ENCODE measurements at regions not wholly inside any gene's neighbourhood (a gene's known extent, or its start where the extent isn't known, plus 50 kb on each side); places are given as distances from the start of the nearest gene placed in this dataset.

DNA sequence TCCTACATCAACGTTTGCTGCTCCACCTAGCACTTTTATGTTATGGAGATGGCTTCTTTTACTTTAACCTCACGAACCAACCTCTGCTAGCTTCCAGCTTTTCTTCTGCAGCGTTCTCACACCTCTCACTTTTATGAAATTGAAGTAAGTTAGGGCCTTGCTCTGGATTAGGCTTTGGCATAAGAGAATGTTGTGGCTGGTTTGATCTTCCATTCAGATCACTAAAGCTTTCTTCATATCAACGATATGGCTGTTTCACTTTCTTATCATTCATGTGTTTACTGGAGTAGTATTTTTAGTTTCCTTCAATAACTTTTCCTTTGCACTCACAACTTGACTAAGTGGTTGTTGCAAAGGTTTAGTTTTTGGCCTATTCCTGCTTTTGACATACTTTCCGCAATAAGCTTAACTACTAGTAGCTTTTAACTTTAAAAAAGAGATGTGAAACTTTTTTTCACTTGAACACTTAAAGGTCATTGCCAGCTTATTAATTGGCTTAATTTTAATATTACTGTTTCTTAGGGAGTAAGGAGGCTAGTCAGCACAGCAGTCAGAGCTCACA, 60.0 kb upstream of the SPRY2 start:
- no peaks in the 10 kb centered on the region for H3K36me3 Mint-ChIP-seq
- no peak overlapping the region for H3K27ac Mint-ChIP-seq
- H3K4me3 Mint-ChIP-seq = peak overlapping the region in 1 of 3 donors; percentile 58
- POLR2A ChIA-PET = no interaction called here
- peaks cover 12 to 18% (median 13%) of the 10 kb centered on the region in 3 donors for H3K9me3 Mint-ChIP-seq
- no peaks in the 10 kb centered on the region for H3K36me3 ChIP-seq (ENCODE audit: control insufficient read depth in 2 of 2, extremely low read depth in 1 of 2, insufficient read depth in 1 of 2, low read length in 1 of 2)
- peaks cover 10 to 29% of the 10 kb centered on the region in 2 experiments for H3K4me1 ChIP-seq (ENCODE audit: control insufficient read depth in 1 of 2, extremely low read depth in 1 of 2, insufficient read depth in 2 of 2, low read length in 2 of 2)
- DNase-seq = no peak
- H3K27ac ChIP-seq (ENCODE audit: low read length) = no peak overlapping the region
- WGBS (ENCODE audit: insufficient coverage) = no CpG with 5 or more reads among the region's 5 CpGs
- H3K4me1 Mint-ChIP-seq = peaks cover 21 to 35% (median 23%) of the 10 kb centered on the region in 3 donors
- H3K27me3 Mint-ChIP-seq = no peaks in the 10 kb centered on the region
- CTCF ChIA-PET = interaction anchor here in 1 of 2 donors (0.7 kb wide), 1 partner anchor 14 kb away, joined by 10 read pairs; no protein-coding TSS in a partner anchor
- no peaks in the 10 kb centered on the region for H3K27me3 ChIP-seq (replicated peaks in 1 of 2; ENCODE audit: control insufficient read depth in 2 of 2, extremely low read depth in 1 of 2, insufficient read depth in 2 of 2, low read length in 1 of 2)
- ATAC-seq (replicated peaks in 1 of 4) = no peak
- H3K9me3 ChIP-seq = no peaks in the 10 kb centered on the region
- H3K4me3 ChIP-seq (ENCODE audit: control insufficient read depth in 1 of 2, extremely low read depth in 1 of 2, low read length in 1 of 2) = no peak overlapping the region

DNA sequence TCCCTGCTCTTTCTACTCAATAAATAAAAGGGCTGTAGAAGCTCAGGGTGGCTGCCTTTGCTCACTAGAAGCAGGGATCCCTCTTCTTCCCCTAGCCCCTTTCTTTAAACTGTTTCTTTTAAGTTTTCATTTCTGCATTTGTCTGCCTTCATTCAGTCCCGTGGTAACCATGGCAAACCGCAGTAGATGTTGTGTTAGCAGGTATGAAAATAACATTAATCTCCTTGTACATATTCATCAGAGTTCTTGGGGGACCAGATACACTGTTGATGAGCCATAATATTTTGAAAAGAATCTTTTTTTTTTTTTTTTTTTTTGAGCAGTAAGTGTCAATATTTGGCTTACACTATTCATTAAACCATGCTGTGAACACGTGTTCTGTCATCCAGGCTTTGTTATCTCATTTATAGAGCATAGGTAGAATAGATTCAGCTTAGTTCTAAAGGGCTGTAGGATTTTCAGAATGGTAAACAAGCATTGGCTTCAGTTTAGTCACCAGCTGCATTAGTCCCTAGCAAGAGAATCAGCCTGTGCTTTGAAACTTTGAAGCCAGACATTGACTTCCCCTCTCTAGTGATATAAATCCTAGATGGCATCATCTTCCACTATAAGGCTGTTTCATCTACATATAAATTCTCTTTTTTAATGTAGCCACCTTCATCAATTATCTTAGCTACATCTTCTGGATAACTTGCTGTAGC, 59.4 kb upstream of the SPRY2 start:
- H3K36me3 Mint-ChIP-seq = no peaks in the 10 kb centered on the region
- POLR2A ChIA-PET = no interaction called here
- WGBS (ENCODE audit: insufficient coverage) = no CpG with 5 or more reads among the region's 3 CpGs
- Histone ChIP-seq H3K36me3 (ENCODE audit: control insufficient read depth in 2 of 2, extremely low read depth in 1 of 2, insufficient read depth in 1 of 2, low read length in 1 of 2) (no peaks in the 10 kb centered on the region), H3K4me3 (ENCODE audit: control insufficient read depth in 1 of 2, extremely low read depth in 1 of 2, low read length in 1 of 2) (no peak overlapping the region), H3K9me3 (no peaks in the 10 kb centered on the region), H3K27ac (ENCODE audit: low read length) (no peak overlapping the region), H3K4me1 (ENCODE audit: control insufficient read depth in 1 of 2, extremely low read depth in 1 of 2, insufficient read depth in 2 of 2, low read length in 2 of 2) (peaks cover 10 to 29% of the 10 kb centered on the region in 2 experiments), H3K27me3 (replicated peaks in 1 of 2; ENCODE audit: control insufficient read depth in 2 of 2, extremely low read depth in 1 of 2, insufficient read depth in 2 of 2, low read length in 1 of 2) (no peaks in the 10 kb centered on the region)
- H3K27me3 Mint-ChIP-seq = no peaks in the 10 kb centered on the region
- CTCF ChIA-PET = interaction anchor here (0.7 kb wide), 2 partner anchors 14 to 65 kb away, joined by 4 to 10 read pairs; no protein-coding TSS in a partner anchor
- peaks cover 12 to 14% (median 12%) of the 10 kb centered on the region in 3 donors for H3K9me3 Mint-ChIP-seq
- DNase-seq = peak in 1 of 35 experiments; percentile 13
- peak overlapping the region in 1 of 3 donors; percentile 58 for H3K4me3 Mint-ChIP-seq
- peaks cover 21 to 35% (median 23%) of the 10 kb centered on the region in 3 donors for H3K4me1 Mint-ChIP-seq
- no peak overlapping the region for H3K27ac Mint-ChIP-seq
- ATAC-seq (replicated peaks in 1 of 4) = peak in 1 of 4 experiments; percentile 28

GRCh38 chr13:80399340-80400163, 58.6 kb upstream of the SPRY2 start:
- peak overlapping the region in 1 of 2 donors; percentile 54 for H3K4me3 ChIP-seq (ENCODE audit: control insufficient read depth in 1 of 2, extremely low read depth in 1 of 2, low read length in 1 of 2)
- no peaks in the 10 kb centered on the region for H3K27me3 Mint-ChIP-seq
- no peaks in the 10 kb centered on the region for H3K9me3 ChIP-seq
- ATAC-seq (replicated peaks in 1 of 4) = peak in 2 of 4 experiments; percentile 20 to 32
- POLR2A ChIA-PET = interaction anchor here in 1 of 2 donors (0.6 kb wide), 1 partner anchor 32 kb away, joined by 9 read pairs; no protein-coding TSS in a partner anchor
- peak overlapping the region in 1 of 3 donors; percentile 58 for H3K4me3 Mint-ChIP-seq
- WGBS (ENCODE audit: insufficient coverage) = 5% methylated on average over 4 of the region's 13 CpGs
- H3K4me1 ChIP-seq (ENCODE audit: control insufficient read depth in 1 of 2, extremely low read depth in 1 of 2, insufficient read depth in 2 of 2, low read length in 2 of 2) = peaks cover 10 to 29% of the 10 kb centered on the region in 2 experiments
- no peak overlapping the region for H3K27ac ChIP-seq (ENCODE audit: low read length)
- H3K36me3 Mint-ChIP-seq = no peaks in the 10 kb centered on the region
- H3K36me3 ChIP-seq (ENCODE audit: control insufficient read depth in 2 of 2, extremely low read depth in 1 of 2, insufficient read depth in 1 of 2, low read length in 1 of 2) = no peaks in the 10 kb centered on the region
- no peak overlapping the region for H3K27ac Mint-ChIP-seq
- peak in 2 of 35 experiments; percentile 1 to 25 for DNase-seq
- CTCF ChIA-PET = interaction anchor here in 1 of 2 donors (0.7 kb wide), 1 partner anchor 64 kb away, joined by 4 read pairs; no protein-coding TSS in a partner anchor
- no peaks in the 10 kb centered on the region for H3K27me3 ChIP-seq (replicated peaks in 1 of 2; ENCODE audit: control insufficient read depth in 2 of 2, extremely low read depth in 1 of 2, insufficient read depth in 2 of 2, low read length in 1 of 2)
- H3K4me1 Mint-ChIP-seq = peaks cover 21 to 35% (median 23%) of the 10 kb centered on the region in 3 donors
- H3K9me3 Mint-ChIP-seq = peaks cover 6 to 12% (median 6%) of the 10 kb centered on the region in 3 donors
